GM19463 (cell line): ENCODE measurements at regions not wholly inside any gene's neighbourhood (a gene's known extent, or its start where the extent isn't known, plus 50 kb on each side); places are given as distances from the start of the nearest gene placed in this dataset.

Source experiments
- ATAC-seq: cut with Tn5 transposase; IDR thresholded peaks from one replicate; pipeline ENCODE4 v1.9.1; 2021; ENCODE audit warnings: mild to moderate bottlenecking, moderate library complexity; ENCODE audit not compliant: unreplicated experiment

- no peak for ATAC-seq
Observed at GRCh38 chr1:184267747-184268146, 119.1 kb upstream of the C1orf21 start.

GRCh38 chr1:184270556-184270955 is 116.3 kb upstream of the C1orf21 start:
- ATAC-seq: no peak

- no peak for ATAC-seq
Observed at GRCh38 chr1:184272175-184272866, 114.5 kb upstream of the C1orf21 start.

- ATAC-seq: no peak
Observed at GRCh38 chr1:184276416-184276815, 110.4 kb upstream of the C1orf21 start.

- no peak for ATAC-seq
Observed at GRCh38 chr1:184279911-184280458, 106.8 kb upstream of the C1orf21 start.

GRCh38 chr1:184283999-184284398 is 102.8 kb upstream of the C1orf21 start:
- no peak for ATAC-seq

GRCh38 chr1:184284900-184285299 is 101.9 kb upstream of the C1orf21 start:
- no peak for ATAC-seq

GRCh38 chr1:184285401-184286087 is 101.3 kb upstream of the C1orf21 start:
- no peak for ATAC-seq

- ATAC-seq: no peak
Observed at GRCh38 chr1:184287001-184287400, 99.8 kb upstream of the C1orf21 start.

- ATAC-seq: no peak
Observed at GRCh38 chr1:184289825-184290550, 96.8 kb upstream of the C1orf21 start.

- ATAC-seq: no peak
Observed at GRCh38 chr1:184291701-184292100, 95.1 kb upstream of the C1orf21 start.

- no peak for ATAC-seq
Observed at GRCh38 chr1:184292101-184292500, 94.7 kb upstream of the C1orf21 start.

GRCh38 chr1:184294101-184294500 is 92.7 kb upstream of the C1orf21 start:
- ATAC-seq: no peak

GRCh38 chr1:184296466-184297243 is 90.2 kb upstream of the C1orf21 start:
- ATAC-seq: no peak

- no peak for ATAC-seq
Observed at GRCh38 chr1:184297244-184297750, 89.5 kb upstream of the C1orf21 start.

GRCh38 chr1:184298440-184299405 is 88.1 kb upstream of the C1orf21 start:
- ATAC-seq: no peak

- ATAC-seq: no peak
Observed at GRCh38 chr1:184299406-184299790, 87.4 kb upstream of the C1orf21 start.

GRCh38 chr1:184299796-184300195 is 87.0 kb upstream of the C1orf21 start:
- no peak for ATAC-seq

GRCh38 chr1:184300446-184300845 is 86.4 kb upstream of the C1orf21 start:
- ATAC-seq: no peak

- ATAC-seq: no peak
Observed at GRCh38 chr1:184301227-184301626, 85.6 kb upstream of the C1orf21 start.
